Suprapubic skin (tissue), 4 donors: ENCODE measurements at regions not wholly inside any gene's neighbourhood (a gene's known extent, or its start where the extent isn't known, plus 50 kb on each side); places are given as distances from the start of the nearest gene placed in this dataset.

Experiments used
- POLR2A ChIP-seq, 2 donors: fragments of 450-650 bp; IDR thresholded peaks; one replicate each; pipeline ENCODE4 v1.6.1; 2017; ENCODE audit warnings: antibody characterized with exemption in 2 of 2, mild to moderate bottlenecking in 2 of 2, moderate library complexity in 2 of 2
- POLR2AphosphoS5 ChIP-seq, 3 donors: sonication (generic); formaldehyde crosslinking; IDR thresholded peaks; one replicate each; pipeline ENCODE4 v1.6.1; 2017; ENCODE audit warnings: antibody characterized with exemption in 3 of 3
- TF ChIP-seq, protein P1 (sequence below), 2 donors: fragments of 200-600 bp in 1 of 2; fragments of 450-650 bp in 1 of 2; sonication (generic) in 1 of 2; IDR thresholded peaks; one replicate each; pipeline ENCODE4 v1.5.1; 2016 to 2019; ENCODE audit warnings: antibody characterized with exemption in 2 of 2, mild to moderate bottlenecking in 1 of 2, moderate library complexity in 1 of 2

DNA sequence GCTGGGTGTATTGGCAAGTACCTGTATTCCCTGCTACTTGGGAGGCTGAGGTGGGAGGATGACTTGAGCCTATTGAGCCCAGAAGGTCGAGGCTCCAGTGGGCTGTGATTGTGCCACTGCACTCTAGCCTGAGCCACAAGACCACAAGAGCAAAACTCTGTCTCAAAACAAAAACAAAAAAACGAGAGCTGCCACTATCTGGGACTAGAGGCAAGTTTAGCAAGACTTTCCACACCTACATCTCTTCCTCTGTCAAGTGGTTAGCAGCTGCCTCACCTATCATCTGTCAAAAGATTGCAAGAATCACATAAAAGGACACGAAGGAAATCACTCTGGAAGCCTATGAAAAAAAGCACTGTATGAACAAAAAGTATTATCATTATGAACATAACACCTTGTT lies 55.2 kb upstream of the RIOK3 start:
- TF ChIP-seq, protein P1, sequence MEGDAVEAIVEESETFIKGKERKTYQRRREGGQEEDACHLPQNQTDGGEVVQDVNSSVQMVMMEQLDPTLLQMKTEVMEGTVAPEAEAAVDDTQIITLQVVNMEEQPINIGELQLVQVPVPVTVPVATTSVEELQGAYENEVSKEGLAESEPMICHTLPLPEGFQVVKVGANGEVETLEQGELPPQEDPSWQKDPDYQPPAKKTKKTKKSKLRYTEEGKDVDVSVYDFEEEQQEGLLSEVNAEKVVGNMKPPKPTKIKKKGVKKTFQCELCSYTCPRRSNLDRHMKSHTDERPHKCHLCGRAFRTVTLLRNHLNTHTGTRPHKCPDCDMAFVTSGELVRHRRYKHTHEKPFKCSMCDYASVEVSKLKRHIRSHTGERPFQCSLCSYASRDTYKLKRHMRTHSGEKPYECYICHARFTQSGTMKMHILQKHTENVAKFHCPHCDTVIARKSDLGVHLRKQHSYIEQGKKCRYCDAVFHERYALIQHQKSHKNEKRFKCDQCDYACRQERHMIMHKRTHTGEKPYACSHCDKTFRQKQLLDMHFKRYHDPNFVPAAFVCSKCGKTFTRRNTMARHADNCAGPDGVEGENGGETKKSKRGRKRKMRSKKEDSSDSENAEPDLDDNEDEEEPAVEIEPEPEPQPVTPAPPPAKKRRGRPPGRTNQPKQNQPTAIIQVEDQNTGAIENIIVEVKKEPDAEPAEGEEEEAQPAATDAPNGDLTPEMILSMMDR (IDR thresholded peaks at IDR 0.05): no peak
- no peak for TF ChIP-seq POLR2A (IDR thresholded peaks at IDR 0.05)
- no peak for TF ChIP-seq POLR2AphosphoS5 (IDR thresholded peaks at IDR 0.05)
